ENCODE measurements at regions not wholly inside any gene's neighbourhood (a gene's known extent, or its start where the extent isn't known, plus 50 kb on each side); places are given as distances from the start of the nearest gene placed in this dataset.

DNA sequence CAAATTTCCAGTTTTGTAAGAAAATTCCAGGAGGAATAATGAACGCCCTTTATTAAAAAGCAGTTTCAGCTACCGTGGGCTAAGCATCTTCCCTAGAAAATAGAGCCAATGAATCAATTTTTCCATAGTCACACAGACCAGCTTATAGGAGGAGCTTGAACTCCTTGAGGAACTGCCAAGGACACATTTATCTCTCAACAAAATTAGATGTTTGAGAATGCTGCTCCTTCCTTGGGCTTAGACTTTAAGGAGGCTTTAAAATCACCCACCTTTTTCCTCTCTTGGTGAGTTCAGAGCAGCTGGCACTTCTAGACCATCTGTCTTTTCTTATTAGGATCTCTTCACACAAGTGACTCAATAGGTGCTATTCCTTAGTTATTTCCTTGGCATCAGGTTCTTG is 588.0 kb downstream of the SQOR start:
- TF ChIP-seq, protein P1, sequence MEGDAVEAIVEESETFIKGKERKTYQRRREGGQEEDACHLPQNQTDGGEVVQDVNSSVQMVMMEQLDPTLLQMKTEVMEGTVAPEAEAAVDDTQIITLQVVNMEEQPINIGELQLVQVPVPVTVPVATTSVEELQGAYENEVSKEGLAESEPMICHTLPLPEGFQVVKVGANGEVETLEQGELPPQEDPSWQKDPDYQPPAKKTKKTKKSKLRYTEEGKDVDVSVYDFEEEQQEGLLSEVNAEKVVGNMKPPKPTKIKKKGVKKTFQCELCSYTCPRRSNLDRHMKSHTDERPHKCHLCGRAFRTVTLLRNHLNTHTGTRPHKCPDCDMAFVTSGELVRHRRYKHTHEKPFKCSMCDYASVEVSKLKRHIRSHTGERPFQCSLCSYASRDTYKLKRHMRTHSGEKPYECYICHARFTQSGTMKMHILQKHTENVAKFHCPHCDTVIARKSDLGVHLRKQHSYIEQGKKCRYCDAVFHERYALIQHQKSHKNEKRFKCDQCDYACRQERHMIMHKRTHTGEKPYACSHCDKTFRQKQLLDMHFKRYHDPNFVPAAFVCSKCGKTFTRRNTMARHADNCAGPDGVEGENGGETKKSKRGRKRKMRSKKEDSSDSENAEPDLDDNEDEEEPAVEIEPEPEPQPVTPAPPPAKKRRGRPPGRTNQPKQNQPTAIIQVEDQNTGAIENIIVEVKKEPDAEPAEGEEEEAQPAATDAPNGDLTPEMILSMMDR (IDR thresholded peaks at IDR 0.05): no peak
- TF ChIP-seq EZH2 (IDR thresholded peaks at IDR 0.05; ENCODE audit: borderline replicate concordance, insufficient read depth, low read depth, low read length, poor library complexity, severe bottlenecking): no peak

Data from B cell (primary cell).